ENCODE measurements at regions not wholly inside any gene's neighbourhood (a gene's known extent, or its start where the extent isn't known, plus 50 kb on each side); places are given as distances from the start of the nearest gene placed in this dataset.

DNA sequence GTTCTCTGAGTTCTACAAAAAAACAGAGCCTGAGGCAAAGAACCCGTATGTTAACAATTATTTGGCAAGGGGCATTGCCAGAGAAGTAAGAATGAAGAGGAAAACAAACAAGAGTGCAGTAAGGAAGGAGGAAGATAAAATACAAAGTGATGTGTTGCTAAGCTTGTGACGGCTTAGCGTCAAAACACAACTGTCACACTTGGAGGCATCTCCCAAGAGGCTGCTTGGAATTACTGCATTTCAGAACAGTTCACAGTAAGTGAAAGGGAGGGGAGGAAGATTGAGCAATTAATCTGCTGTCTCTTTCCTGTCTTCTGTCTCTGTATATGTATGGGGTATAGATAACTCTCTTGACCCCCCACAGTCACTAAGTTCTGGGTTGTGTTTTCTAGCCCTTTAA lies 1017.0 kb upstream of the TMPRSS15 start:
- dilution Hi-C loops (cut with MboI; ENCODE audit: extremely low pct_ligation_motif_present, low sequenced_read_pairs), result no loop called here
- H3K36me3 ChIP-seq (ENCODE audit: control insufficient read depth in 2 of 2, extremely low read depth in 1 of 2, insufficient read depth in 2 of 2, low read length in 2 of 2), result no peaks in the 10 kb centered on the region
- H3K9me1 ChIP-seq (replicated peaks; ENCODE audit: control insufficient read depth, extremely low read depth, insufficient read depth, low read length), result no peaks in the 10 kb centered on the region
- CTCF ChIA-PET, result no interaction called here
- no peak overlapping the region for H3K4me3 ChIP-seq (replicated peaks in 1 of 3; ENCODE audit: insufficient read depth in 1 of 3, low read depth in 1 of 3, low read length in 3 of 3)
- H3K4me2 ChIP-seq (ENCODE audit: insufficient read depth, low read length), result no peak overlapping the region
- FAIRE-seq, result no peak
- intact Hi-C loops (cut with micrococcal nuclease), result no loop called here
- DNase-seq (ENCODE audit: low read depth, low spot score), result no peak
- no TSS peak for BruUV-seq (replicated peaks)
- no peak overlapping the region for H3K9ac ChIP-seq (replicated peaks; ENCODE audit: extremely low read depth, insufficient read depth, low read length)
- H3K27ac ChIP-seq (ENCODE audit: insufficient read depth, low read depth, low read length), result no peak overlapping the region
- TF ChIP-seq POLR2AphosphoS5 (IDR thresholded peaks at IDR 0.05; ENCODE audit: insufficient read depth, low read depth, low read length), result no peak
- no peak for TF ChIP-seq FOS (IDR thresholded peaks at IDR 0.05; ENCODE audit: borderline replicate concordance, insufficient read depth, low read length)
- TF ChIP-seq, protein P1, sequence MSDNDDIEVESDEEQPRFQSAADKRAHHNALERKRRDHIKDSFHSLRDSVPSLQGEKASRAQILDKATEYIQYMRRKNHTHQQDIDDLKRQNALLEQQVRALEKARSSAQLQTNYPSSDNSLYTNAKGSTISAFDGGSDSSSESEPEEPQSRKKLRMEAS (IDR thresholded peaks at IDR 0.05; ENCODE audit: insufficient read depth, insufficient read length), result no peak
- no peak for TF ChIP-seq GATA2 (IDR thresholded peaks at IDR 0.05; ENCODE audit: insufficient read depth, insufficient read length, low read depth, low read length)
- TF ChIP-seq JUN (IDR thresholded peaks at IDR 0.05; ENCODE audit: borderline replicate concordance, insufficient read depth, insufficient read length, low read depth), result no peak
- no peaks in the 10 kb centered on the region for H3K27me3 ChIP-seq (ENCODE audit: control insufficient read depth in 2 of 2, insufficient read depth in 2 of 2, low read length in 2 of 2)
- POLR2A ChIA-PET, result no interaction called here
- H2AFZ ChIP-seq (ENCODE audit: low read depth, low read length), result no peak overlapping the region
- no peaks in the 10 kb centered on the region for H4K20me1 ChIP-seq (replicated peaks; ENCODE audit: control insufficient read depth, extremely low read depth, insufficient read depth, low read length)
- no peaks in the 10 kb centered on the region for H3K79me2 ChIP-seq (ENCODE audit: control insufficient read depth, insufficient read depth, low read length)
- H3K4me1 ChIP-seq (ENCODE audit: control insufficient read depth, extremely low read depth, insufficient read depth, low read length), result no peaks in the 10 kb centered on the region
- no peaks in the 10 kb centered on the region for H3K9me3 ChIP-seq (replicated peaks; ENCODE audit: control insufficient read depth, insufficient read depth, low read length)

GRCh38 chr21:19433623-19434022 lies 1030.0 kb upstream of the TMPRSS15 start:
- intact Hi-C loops (cut with micrococcal nuclease), result no loop called here
- dilution Hi-C loops (cut with MboI; ENCODE audit: extremely low pct_ligation_motif_present, low sequenced_read_pairs), result no loop called here
- ChIA-PET POLR2A (no interaction called here), CTCF (no interaction called here)
- no peaks in the 10 kb centered on the region for H3K4me1 ChIP-seq (ENCODE audit: control insufficient read depth, extremely low read depth, insufficient read depth, low read length)
- H3K79me2 ChIP-seq (ENCODE audit: control insufficient read depth, insufficient read depth, low read length), result no peaks in the 10 kb centered on the region
- BruUV-seq (replicated peaks), result no TSS peak
- H3K9me1 ChIP-seq (replicated peaks; ENCODE audit: control insufficient read depth, extremely low read depth, insufficient read depth, low read length), result no peaks in the 10 kb centered on the region
- FAIRE-seq (no peak), DNase-seq (ENCODE audit: low read depth, low spot score) (no peak)
- H3K4me2 ChIP-seq (ENCODE audit: insufficient read depth, low read length), result no peak overlapping the region
- no peak for TF ChIP-seq JUN (IDR thresholded peaks at IDR 0.05; ENCODE audit: borderline replicate concordance, insufficient read depth, insufficient read length, low read depth)
- TF ChIP-seq, protein P1 (IDR thresholded peaks at IDR 0.05; ENCODE audit: insufficient read depth, insufficient read length), result no peak
- no peak for TF ChIP-seq GATA2 (IDR thresholded peaks at IDR 0.05; ENCODE audit: insufficient read depth, insufficient read length, low read depth, low read length)
- TF ChIP-seq CTCF (IDR thresholded peaks at IDR 0.05; ENCODE audit: extremely low read depth in 1 of 2, insufficient read depth in 1 of 2, low read depth in 1 of 2, low read length in 2 of 2), result no peak
- no peak overlapping the region for H2AFZ ChIP-seq (ENCODE audit: low read depth, low read length)
- no peaks in the 10 kb centered on the region for H3K9me3 ChIP-seq (replicated peaks; ENCODE audit: control insufficient read depth, insufficient read depth, low read length)
- H3K27ac ChIP-seq (ENCODE audit: insufficient read depth, low read depth, low read length), result no peak overlapping the region
- H3K36me3 ChIP-seq (ENCODE audit: control insufficient read depth in 2 of 2, extremely low read depth in 1 of 2, insufficient read depth in 2 of 2, low read length in 2 of 2), result no peaks in the 10 kb centered on the region
- H3K9ac ChIP-seq (replicated peaks; ENCODE audit: extremely low read depth, insufficient read depth, low read length), result no peak overlapping the region
- no peaks in the 10 kb centered on the region for H4K20me1 ChIP-seq (replicated peaks; ENCODE audit: control insufficient read depth, extremely low read depth, insufficient read depth, low read length)
- no peak overlapping the region for H3K4me3 ChIP-seq (replicated peaks in 1 of 3; ENCODE audit: insufficient read depth in 1 of 3, low read depth in 1 of 3, low read length in 3 of 3)
- no peaks in the 10 kb centered on the region for H3K27me3 ChIP-seq (ENCODE audit: control insufficient read depth in 2 of 2, insufficient read depth in 2 of 2, low read length in 2 of 2)

Measured in endothelial cell of umbilical vein (primary cell).